ENCODE measurements at regions not wholly inside any gene's neighbourhood (a gene's known extent, or its start where the extent isn't known, plus 50 kb on each side); places are given as distances from the start of the nearest gene placed in this dataset.
A peak's percentile ranks its signal among the peaks of the same experiment; 100 is the strongest.

DNA sequence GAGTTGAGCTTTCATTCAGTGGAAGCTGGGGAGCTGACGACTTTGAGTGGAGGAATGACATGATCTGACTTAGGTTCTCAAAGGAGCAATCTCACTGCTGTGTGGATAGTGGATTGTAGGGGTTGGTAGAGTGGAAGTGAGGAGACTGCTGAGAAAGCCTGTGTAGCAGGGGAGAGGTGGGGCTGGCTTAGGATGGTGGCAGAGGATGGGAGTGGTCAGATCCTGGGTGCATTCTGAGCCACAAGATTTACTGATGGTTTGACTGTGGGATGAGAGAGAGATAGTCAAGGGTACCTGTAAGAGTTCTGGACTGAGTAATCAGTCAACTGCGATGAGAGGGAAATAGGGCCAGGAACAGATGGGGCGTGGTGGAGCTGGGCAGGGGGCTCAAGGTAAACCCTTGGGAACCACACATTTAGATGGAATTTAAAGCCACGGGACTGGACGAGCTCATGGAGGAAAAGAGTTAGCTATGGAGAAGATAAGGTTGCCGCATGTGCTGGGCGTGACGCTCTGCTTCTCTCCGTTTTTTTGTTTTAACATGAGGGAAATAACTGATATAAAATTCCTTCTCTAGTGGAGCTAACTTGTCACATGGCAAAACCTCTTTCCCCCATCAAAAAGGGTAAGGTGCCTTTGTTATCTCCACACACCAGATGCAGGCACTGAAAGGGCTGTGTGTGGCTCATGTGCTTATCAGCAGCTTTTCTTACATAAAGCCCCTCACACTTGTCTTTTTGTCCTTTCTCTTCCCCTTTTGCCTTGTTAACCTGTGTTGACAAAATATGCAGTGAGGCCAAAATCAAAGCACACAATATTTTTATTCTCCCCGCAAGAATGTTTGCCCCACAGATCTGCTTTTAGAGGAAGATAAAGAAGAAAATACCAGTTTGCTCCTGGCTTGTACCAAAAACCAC lies 379.8 kb downstream of the TSN start:
- Histone ChIP-seq H3K79me2 (ENCODE audit: control insufficient read depth, insufficient read depth, low read length) (no peaks in the 10 kb centered on the region), H3K36me3 (ENCODE audit: control insufficient read depth, insufficient read depth, low read length) (no peaks in the 10 kb centered on the region), H3K9me3 (replicated peaks; ENCODE audit: control insufficient read depth, insufficient read depth, low read depth, low read length) (no peaks in the 10 kb centered on the region), H3K4me3 (no peak overlapping the region), H3K9me1 (ENCODE audit: control insufficient read depth, insufficient read depth, low read length) (no peaks in the 10 kb centered on the region), H3K9ac (ENCODE audit: insufficient read depth in 1 of 2, low read depth in 2 of 2, low read length in 2 of 2) (no peak overlapping the region), H3K4me1 (replicated peaks in 1 of 2; ENCODE audit: control insufficient read depth in 2 of 2, insufficient read depth in 2 of 2, low read length in 2 of 2) (peaks cover 0 to 8% of the 10 kb centered on the region in 2 experiments; a peak in 2 of 5 replicates), H3K27ac (ENCODE audit: extremely low read depth, low read depth, low read length) (no peak overlapping the region), H3K4me2 (ENCODE audit: insufficient read depth, low read length) (peak overlapping the region; percentile 10; the same call in 1 of the 2 replicates), H3K27me3 (ENCODE audit: control insufficient read depth in 2 of 2, insufficient read depth in 2 of 2, low read length in 2 of 2) (no peaks in the 10 kb centered on the region), H4K20me1 (replicated peaks; ENCODE audit: control insufficient read depth, insufficient read depth, low read length) (no peaks in the 10 kb centered on the region), H2AFZ (ENCODE audit: low read depth, low read length) (no peak overlapping the region)
- DNase-seq (ENCODE audit: extremely low read depth in 1 of 4, low spot score in 3 of 4) (peak; percentile 40 to 76 (median 58)), FAIRE-seq (peak; percentile 75), ATAC-seq (peak; percentile 85)
- ChIA-PET CTCF (ENCODE audit: low intra/inter-chr PET ratio) (no interaction called here), POLR2A (interaction anchor here (0.6 kb wide), 1 partner anchor 11 kb away, joined by 3 read pairs; no protein-coding TSS in a partner anchor)
- intact Hi-C loops (cut with micrococcal nuclease) (loop anchor here (5.0 kb wide), 1 partner anchor 158 kb away; no protein-coding TSS in a partner anchor), in situ Hi-C loops (cut with MboI) (no loop called here)
- WGBS (ENCODE audit: insufficient coverage, low coverage, missing lambda C conversion rate), result 2% methylated on average over 10 of the region's 10 CpGs
- BruUV-seq (replicated peaks), result no TSS peak
- TF ChIP-seq KDM4B (IDR thresholded peaks at IDR 0.05; ENCODE audit: borderline replicate concordance in 2 of 2, low read depth in 1 of 2) (no peak), ZFP30 (CRISPR knock-in tag; IDR thresholded peaks at IDR 0.05; ENCODE audit: borderline replicate concordance) (no peak), SMAD2 (IDR thresholded peaks at IDR 0.05; ENCODE audit: low read depth, low read length) (no peak), CEBPB (tag; IDR thresholded peaks at IDR 0.05) (no peak), FIP1L1 (IDR thresholded peaks at IDR 0.05; ENCODE audit: low read depth, low read length, poor library complexity, severe bottlenecking) (no peak), CCAR2 (IDR thresholded peaks at IDR 0.05; ENCODE audit: low read depth, low read length) (no peak), MEF2D (tag; conservative IDR thresholded peaks at IDR 0.05; ENCODE audit: low read depth) (no peak), CAMTA2 (CRISPR knock-in tag; conservative IDR thresholded peaks at IDR 0.05) (no peak), RBM34 (IDR thresholded peaks at IDR 0.05; ENCODE audit: borderline replicate concordance, insufficient read depth, low read length) (no peak), CBX8 (IDR thresholded peaks at IDR 0.05; ENCODE audit: borderline replicate concordance, extremely low read depth, low read depth, low read length, poor library complexity, severe bottlenecking) (no peak), TCF7 (IDR thresholded peaks at IDR 0.05; ENCODE audit: borderline replicate concordance) (no peak), DDX20 (tag; IDR thresholded peaks at IDR 0.05; ENCODE audit: low read depth) (no peak), YBX1 (IDR thresholded peaks at IDR 0.05) (no peak), CREB1 (IDR thresholded peaks at IDR 0.05) (no peak), CREB1 (CRISPR knock-in tag; IDR thresholded peaks at IDR 0.05) (no peak), ZC3H8 (IDR thresholded peaks at IDR 0.05) (no peak), HIVEP1 (CRISPR knock-in tag; IDR thresholded peaks at IDR 0.05) (no peak)
- TF ChIP-seq, protein P1, sequence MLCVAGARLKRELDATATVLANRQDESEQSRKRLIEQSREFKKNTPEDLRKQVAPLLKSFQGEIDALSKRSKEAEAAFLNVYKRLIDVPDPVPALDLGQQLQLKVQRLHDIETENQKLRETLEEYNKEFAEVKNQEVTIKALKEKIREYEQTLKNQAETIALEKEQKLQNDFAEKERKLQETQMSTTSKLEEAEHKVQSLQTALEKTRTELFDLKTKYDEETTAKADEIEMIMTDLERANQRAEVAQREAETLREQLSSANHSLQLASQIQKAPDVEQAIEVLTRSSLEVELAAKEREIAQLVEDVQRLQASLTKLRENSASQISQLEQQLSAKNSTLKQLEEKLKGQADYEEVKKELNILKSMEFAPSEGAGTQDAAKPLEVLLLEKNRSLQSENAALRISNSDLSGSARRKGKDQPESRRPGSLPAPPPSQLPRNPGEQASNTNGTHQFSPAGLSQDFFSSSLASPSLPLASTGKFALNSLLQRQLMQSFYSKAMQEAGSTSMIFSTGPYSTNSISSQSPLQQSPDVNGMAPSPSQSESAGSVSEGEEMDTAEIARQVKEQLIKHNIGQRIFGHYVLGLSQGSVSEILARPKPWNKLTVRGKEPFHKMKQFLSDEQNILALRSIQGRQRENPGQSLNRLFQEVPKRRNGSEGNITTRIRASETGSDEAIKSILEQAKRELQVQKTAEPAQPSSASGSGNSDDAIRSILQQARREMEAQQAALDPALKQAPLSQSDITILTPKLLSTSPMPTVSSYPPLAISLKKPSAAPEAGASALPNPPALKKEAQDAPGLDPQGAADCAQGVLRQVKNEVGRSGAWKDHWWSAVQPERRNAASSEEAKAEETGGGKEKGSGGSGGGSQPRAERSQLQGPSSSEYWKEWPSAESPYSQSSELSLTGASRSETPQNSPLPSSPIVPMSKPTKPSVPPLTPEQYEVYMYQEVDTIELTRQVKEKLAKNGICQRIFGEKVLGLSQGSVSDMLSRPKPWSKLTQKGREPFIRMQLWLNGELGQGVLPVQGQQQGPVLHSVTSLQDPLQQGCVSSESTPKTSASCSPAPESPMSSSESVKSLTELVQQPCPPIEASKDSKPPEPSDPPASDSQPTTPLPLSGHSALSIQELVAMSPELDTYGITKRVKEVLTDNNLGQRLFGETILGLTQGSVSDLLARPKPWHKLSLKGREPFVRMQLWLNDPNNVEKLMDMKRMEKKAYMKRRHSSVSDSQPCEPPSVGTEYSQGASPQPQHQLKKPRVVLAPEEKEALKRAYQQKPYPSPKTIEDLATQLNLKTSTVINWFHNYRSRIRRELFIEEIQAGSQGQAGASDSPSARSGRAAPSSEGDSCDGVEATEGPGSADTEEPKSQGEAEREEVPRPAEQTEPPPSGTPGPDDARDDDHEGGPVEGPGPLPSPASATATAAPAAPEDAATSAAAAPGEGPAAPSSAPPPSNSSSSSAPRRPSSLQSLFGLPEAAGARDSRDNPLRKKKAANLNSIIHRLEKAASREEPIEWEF (CRISPR knock-in tag; IDR thresholded peaks at IDR 0.05), result no peak
